GM23248 (cell line): ENCODE measurements at regions not wholly inside any gene's neighbourhood (a gene's known extent, or its start where the extent isn't known, plus 50 kb on each side); places are given as distances from the start of the nearest gene placed in this dataset.

Experiments used
- EZH2 ChIP-seq: fragments of 200-600 bp; sonication (generic); IDR thresholded peaks from 2 replicates; pipeline ENCODE4 v1.6.1; 2018; ENCODE audit warnings: antibody characterized with exemption, mild to moderate bottlenecking; ENCODE audit not compliant: insufficient read depth, poor library complexity, severe bottlenecking
- EZH2phosphoT487 ChIP-seq: fragments of 200-600 bp; sonication (generic); IDR thresholded peaks from 2 replicates; pipeline ENCODE4 v1.6.1; 2018; ENCODE audit warnings: antibody characterized with exemption, moderate library complexity, mild to moderate bottlenecking, low read depth; ENCODE audit not compliant: insufficient read depth

- TF ChIP-seq EZH2 (no peak), EZH2phosphoT487 (no peak)
Observed at GRCh38 chr2:103153580-103154284, 391.9 kb downstream of the TMEM182 start.
